NCI-H2227 treated with DMSO at 0.1 percent for 48 hours (cell line): ENCODE measurements at regions not wholly inside any gene's neighbourhood (a gene's known extent, or its start where the extent isn't known, plus 50 kb on each side); places are given as distances from the start of the nearest gene placed in this dataset.

Source experiments
- DNase-seq: peaks from one replicate; lab custom pipeline; 2025; lab: John Stamatoyannopoulos, UW

GRCh38 chr1:29821605-29822004 is 585.3 kb downstream of the PTPRU start:
- DNase-seq: no peak

DNA sequence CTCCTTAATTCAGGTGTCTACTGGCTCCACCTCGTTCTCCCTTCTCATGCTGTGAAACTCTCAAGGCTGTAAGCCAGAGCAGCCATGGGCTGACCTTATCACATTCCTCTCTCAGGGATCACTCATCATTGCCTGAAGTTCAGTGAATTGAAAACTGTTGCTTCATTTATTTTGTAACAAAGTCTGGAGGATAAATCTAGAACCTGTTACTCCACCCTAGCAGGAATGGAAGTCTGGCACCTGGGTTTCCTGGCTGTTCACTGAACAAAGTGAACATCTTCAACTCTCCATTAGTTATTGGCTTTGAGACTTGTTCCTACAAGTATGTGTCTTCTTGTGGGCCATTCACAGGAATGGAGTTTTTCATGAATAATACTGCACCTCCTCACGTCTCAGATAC is 584.1 kb downstream of the PTPRU start:
- no peak for DNase-seq

GRCh38 chr1:29812408-29813135 is 576.2 kb downstream of the PTPRU start:
- DNase-seq: no peak

DNA sequence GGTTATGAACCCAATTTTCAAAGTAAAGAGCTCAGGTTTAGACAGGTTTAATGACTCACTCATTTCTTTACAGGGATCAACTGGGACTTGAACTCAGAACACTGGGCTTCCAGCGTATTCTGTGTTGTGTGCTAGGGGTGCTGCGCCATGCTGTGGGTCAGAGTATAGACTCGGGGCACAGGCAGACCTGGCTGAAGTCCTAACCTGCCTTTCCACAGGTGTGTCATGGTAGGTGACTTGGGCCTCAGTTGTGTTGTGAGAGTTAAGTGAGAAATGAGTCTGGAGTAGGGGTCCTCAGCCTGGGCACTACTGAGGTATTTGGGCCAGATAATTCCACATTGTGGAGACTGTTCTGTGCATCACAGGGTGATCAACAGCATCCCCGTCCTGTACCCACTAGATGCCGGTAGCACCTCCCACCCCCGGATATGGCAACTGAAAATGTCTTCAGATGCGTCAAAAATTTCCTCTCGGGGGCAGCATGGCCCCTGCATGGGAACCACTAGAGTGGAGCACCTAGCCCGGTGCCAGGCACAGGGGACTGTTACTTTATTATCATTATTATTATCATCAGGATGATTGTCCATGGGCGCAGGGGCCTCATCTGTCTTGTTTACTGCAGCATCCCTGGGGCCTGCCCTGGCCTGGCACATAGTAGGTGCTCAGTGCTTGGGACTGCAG is 575.5 kb downstream of the PTPRU start:
- no peak for DNase-seq

GRCh38 chr1:29811247-29811646 is 574.9 kb downstream of the PTPRU start:
- DNase-seq: no peak

- no peak for DNase-seq
Observed at GRCh38 chr1:29810121-29811120, 574.1 kb downstream of the PTPRU start.

- no peak for DNase-seq
Observed at GRCh38 chr1:29809446-29810120, 573.3 kb downstream of the PTPRU start.

GRCh38 chr1:29808141-29808995 is 572.0 kb downstream of the PTPRU start:
- DNase-seq: no peak

DNA sequence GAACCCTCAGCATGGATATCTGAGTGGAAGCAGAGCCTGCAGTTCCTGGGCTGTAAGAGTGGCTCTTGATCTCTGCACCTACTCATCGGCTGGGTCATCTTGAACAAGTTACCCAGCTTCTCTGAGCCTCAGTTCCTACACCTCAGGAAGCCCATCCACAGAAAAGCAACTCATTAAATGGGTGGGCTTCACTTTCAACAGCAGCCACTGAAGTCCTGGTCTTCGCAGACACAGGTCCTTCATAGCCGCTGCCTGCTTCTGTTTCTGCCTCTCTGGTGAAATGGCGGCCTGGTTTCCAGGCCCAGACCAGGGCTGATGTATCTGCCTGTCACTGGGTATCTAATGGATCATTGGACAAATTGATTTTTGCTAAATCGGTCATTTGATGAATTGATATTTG is 571.4 kb downstream of the PTPRU start:
- DNase-seq: no peak

- no peak for DNase-seq
Observed at GRCh38 chr1:29806646-29807319, 570.5 kb downstream of the PTPRU start.

DNA sequence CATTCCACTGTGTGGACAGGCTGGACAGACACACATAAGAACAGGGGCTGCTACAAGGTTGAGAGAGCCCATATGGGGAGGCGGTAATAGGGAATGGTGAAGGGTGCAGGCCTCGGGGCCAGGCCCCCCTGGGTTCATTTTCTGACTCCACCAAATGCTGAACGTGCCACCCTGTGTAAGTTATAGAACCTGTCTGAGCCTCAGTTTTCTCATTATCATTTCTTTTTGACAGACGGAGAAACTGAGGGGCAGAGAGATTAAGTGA is 569.5 kb downstream of the PTPRU start:
- DNase-seq: no peak

- DNase-seq: no peak
Observed at GRCh38 chr1:29805122-29805895, 569.0 kb downstream of the PTPRU start.

DNA sequence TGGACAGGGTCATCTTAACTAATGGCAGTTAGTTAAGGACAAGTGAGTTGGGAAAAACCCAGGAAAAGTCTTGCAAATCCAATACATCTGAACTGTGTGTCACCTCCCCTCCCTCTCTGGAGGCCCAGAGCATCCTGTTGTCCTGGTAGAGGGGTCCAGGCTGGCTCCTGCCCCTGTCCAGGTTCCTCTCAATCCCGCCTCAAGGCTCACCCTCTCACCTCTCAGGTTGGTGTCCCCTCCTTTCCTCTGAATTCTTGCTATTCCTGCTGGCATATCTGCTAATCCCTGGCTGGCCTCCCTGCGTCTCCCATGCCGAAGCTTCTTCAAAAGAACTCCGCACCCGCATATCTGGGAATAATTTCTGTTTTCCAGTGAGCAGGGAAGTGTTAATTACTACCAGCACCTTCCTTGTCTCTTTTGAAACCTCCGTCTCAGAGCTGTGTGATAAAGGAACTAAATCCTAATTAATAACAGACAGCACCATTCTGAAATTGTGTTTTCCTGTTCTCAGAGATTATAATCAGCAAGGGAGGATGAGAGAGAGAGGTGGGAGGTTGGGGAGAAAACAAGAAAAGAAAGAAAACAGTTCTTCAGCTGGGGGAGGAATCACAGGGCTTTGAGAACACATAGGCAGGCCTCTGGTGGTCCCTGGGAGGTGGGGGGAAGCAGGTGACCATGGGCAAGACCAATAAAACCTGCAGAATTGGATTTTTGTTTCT is 568.0 kb downstream of the PTPRU start:
- DNase-seq: no peak

DNA sequence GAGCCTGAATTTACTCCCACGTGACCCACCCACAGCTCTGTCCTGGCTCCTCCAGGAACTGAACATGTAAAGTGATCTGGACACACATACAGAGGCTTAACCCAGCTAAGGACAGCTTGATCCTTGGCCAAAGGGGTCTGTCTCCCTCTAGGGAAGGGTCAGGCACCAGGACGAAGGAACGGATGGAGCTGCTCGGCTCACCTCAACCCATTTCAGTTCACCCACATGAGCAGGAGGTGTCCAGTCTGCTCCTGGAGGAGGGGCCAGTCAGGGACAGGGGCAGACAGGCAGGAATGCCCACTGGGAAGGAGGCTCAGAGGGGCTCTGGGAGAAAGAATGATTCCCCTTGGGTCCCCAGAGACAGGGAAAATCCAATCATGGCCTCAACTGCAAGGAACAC is 567.2 kb downstream of the PTPRU start:
- no peak for DNase-seq

DNA sequence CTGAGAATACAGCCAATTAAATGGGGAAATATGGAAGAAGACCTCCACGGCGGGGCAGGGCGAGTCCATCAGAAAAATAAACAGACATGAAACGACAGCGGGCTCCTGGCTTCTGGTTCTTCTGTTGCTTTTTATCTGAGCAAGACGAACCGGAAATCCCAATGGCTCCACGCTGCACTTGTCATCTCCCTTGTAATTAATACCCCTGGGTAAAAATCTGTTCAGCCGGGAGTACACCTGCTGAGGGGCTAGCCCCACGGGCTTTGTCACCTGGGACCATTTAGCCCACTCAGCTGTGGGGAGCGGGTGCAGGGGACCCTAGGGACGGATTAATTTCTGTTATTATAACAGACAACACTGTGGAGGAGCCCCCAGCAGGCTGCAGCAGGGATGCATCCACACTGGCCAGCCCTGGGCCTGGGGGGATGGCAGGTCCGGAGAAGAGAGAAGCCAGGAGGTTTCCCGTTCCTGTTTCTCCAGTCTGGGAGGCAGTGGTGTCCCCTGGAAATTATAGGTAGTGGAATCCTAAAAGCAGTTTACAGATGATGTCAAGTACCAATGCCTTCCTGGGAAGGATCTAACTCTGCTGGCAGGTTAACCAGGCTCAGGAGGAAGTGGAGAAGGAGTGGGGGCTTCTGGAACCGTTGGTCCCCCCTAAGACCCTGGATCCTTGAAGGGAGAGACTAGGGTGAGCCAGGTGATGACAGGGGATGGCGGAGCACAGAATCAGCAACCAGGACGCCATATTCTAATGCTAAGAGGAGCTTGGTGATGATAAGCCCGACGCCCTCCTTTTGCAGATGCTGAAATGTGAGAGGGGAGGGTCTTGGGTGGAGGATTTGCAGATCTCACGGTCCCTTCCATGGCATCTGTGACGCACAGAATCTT is 566.1 kb downstream of the PTPRU start:
- DNase-seq: peak; percentile 40

GRCh38 chr1:29801561-29801973 is 565.2 kb downstream of the PTPRU start:
- DNase-seq: no peak

DNA sequence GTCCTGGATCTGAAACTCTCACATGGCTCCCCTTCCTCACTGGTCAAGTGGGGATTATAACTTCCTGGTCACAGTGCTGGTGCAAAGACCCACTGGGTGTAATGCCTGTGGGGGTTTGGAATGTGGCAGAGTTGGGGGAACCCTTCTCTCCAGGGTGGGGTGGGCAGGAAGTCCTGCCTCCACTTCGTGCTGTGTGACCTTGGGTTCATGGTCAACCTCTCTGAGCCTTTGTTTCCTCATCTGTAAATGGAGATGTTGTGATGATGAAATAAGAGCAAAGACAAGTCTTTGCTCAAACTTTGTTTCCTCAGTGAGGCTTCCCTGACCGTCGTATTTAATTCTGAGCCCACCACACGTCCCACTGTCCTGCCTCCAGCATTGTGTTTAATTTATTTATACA is 564.7 kb downstream of the PTPRU start:
- DNase-seq: no peak

DNA sequence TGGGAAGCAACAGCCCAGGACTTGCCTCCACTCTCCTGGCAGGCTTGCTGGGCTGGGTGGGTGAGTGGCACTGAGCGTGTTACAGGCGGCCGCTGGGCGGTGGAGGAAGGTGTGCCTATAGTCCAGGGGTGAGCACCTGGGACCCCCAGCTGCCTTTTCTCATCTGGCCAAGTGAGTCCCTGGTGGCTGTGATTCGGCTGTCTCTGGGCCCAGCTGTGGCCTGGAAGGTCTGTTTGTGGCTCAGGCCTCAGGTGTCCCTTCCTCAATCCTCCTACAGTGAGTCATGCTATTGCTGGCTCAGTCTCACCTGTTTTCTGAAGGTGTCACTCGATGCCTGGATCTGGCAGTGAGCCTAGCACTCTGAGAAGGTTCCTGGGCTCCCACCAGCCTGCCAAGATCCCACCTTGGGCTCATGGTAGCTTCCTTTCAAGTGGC is 564.2 kb downstream of the PTPRU start:
- no peak for DNase-seq
